Gastrocnemius medialis (tissue), 4 donors: ENCODE measurements at regions not wholly inside any gene's neighbourhood (a gene's known extent, or its start where the extent isn't known, plus 50 kb on each side); places are given as distances from the start of the nearest gene placed in this dataset.

Experiments
- POLR2A ChIP-seq, 2 donors: fragments of 450-650 bp; IDR thresholded peaks; one replicate each; pipeline ENCODE4 v1.6.1; 2017; ENCODE audit warnings: antibody characterized with exemption in 2 of 2, mild to moderate bottlenecking in 2 of 2, moderate library complexity in 2 of 2
- TF ChIP-seq, protein P1 (sequence below), 5 experiments: fragments of 450-650 bp in 3 of 5; fragments of 200-600 bp in 2 of 5; sonication (generic) in 2 of 5; IDR thresholded peaks in 4 of 5; conservative IDR thresholded peaks in 1 of 5; 1 replicate in 4 of 5; 2 replicates in 1 of 5; pipeline ENCODE4 v1.5.1; 2016 to 2019; ENCODE audit warnings: antibody characterized with exemption in 5 of 5, mild to moderate bottlenecking in 3 of 5, moderate library complexity in 3 of 5

DNA sequence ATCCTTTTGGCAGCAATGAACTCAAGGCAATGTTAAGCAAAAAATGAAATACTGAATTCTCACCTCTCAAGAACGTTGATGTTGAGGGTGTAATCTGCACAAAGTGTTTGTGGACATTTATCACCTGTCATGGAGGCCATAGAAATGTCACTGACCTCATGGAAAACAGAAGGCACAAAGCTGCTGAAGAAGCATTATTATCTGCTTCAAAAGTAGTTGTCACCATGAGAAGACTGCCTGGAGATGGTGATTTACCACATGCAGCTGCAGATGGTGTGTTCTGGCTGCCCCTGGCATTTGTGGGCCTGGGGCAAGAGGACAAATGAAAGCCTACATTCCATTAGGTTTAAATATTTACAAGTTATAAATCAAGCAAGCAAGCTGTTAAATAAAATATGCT is 116.8 kb upstream of the RPS6KA3 start:
- TF ChIP-seq, protein P1, sequence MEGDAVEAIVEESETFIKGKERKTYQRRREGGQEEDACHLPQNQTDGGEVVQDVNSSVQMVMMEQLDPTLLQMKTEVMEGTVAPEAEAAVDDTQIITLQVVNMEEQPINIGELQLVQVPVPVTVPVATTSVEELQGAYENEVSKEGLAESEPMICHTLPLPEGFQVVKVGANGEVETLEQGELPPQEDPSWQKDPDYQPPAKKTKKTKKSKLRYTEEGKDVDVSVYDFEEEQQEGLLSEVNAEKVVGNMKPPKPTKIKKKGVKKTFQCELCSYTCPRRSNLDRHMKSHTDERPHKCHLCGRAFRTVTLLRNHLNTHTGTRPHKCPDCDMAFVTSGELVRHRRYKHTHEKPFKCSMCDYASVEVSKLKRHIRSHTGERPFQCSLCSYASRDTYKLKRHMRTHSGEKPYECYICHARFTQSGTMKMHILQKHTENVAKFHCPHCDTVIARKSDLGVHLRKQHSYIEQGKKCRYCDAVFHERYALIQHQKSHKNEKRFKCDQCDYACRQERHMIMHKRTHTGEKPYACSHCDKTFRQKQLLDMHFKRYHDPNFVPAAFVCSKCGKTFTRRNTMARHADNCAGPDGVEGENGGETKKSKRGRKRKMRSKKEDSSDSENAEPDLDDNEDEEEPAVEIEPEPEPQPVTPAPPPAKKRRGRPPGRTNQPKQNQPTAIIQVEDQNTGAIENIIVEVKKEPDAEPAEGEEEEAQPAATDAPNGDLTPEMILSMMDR (IDR thresholded peaks at IDR 0.05 in 4 of 5, conservative IDR thresholded peaks at IDR 0.05 in 1 of 5), result no peak
- no peak for TF ChIP-seq POLR2A (IDR thresholded peaks at IDR 0.05)
